SK-N-SH (cell line): ENCODE measurements at regions not wholly inside any gene's neighbourhood (a gene's known extent, or its start where the extent isn't known, plus 50 kb on each side); places are given as distances from the start of the nearest gene placed in this dataset.

Experiments
- CTCF ChIA-PET: fragments of 300-600, 350-600 bp; formaldehyde crosslinking; extraction: SDS; loops from one replicate; lab custom pipeline; 2021; lab: Yijun Ruan, JAX
- POLR2A ChIA-PET: fragments of 350-600 bp; sonication (Branson Sonifier 250); formaldehyde crosslinking; extraction: SDS; loops from one replicate; lab custom pipeline; 2020; ENCODE audit warnings: antibody characterized with exemption, inconsistent platforms; lab: Yijun Ruan, JAX
- DNase-seq: peaks from one replicate; pipeline ENCODE4 v3.0.0; 2012
- H2AFZ ChIP-seq: fragments of 200-600 bp; sonication (generic); 2 replicates; pipeline ENCODE4 v1.8.1; 2016; ENCODE audit warnings: antibody characterized with exemption, mild to moderate bottlenecking, low read depth
- H3F3A ChIP-seq: fragments of 200-600 bp; sonication (generic); replicated peaks from 2 replicates; pipeline ENCODE3; 2016; ENCODE audit warnings: antibody characterized with exemption, mild to moderate bottlenecking; ENCODE audit not compliant: insufficient read depth
- H3K27ac ChIP-seq, 2 experiments: fragments of 200-500 bp in 1 of 2; fragments of 200-600 bp in 1 of 2; sonication (Bioruptor generic) in 1 of 2; sonication (generic), shearing (Covaris generic) in 1 of 2; 2 replicates each; pipeline versions ENCODE4 v1.5.1 to v1.6.1; 2014 to 2016; ENCODE audit warnings: low read depth in 2 of 2, inconsistent platforms in 1 of 2, low read length in 1 of 2, mild to moderate bottlenecking in 1 of 2, mixed read lengths in 1 of 2
- H3K27me3 ChIP-seq: fragments of 200-600 bp; sonication (generic), shearing (Covaris generic); 2 replicates; pipeline ENCODE4 v1.6.1; 2016; ENCODE audit warnings: mixed run types; ENCODE audit not compliant: insufficient read depth
- H3K36me3 ChIP-seq, 2 experiments: fragments of 200-500 bp in 1 of 2; fragments of 200-600 bp in 1 of 2; sonication (Bioruptor generic) in 1 of 2; sonication (generic) in 1 of 2; replicated peaks in 1 of 2; 2 replicates each; pipeline versions ENCODE3 to v1.5.1; 2014 to 2016; ENCODE audit warnings: low read length in 1 of 2, mild to moderate bottlenecking in 1 of 2; ENCODE audit not compliant: insufficient read depth in 2 of 2, control insufficient read depth in 1 of 2
- H3K4me1 ChIP-seq, 2 experiments: fragments of 200-500 bp in 1 of 2; fragments of 200-600 bp in 1 of 2; sonication (Bioruptor generic) in 1 of 2; sonication (generic), shearing (Covaris generic) in 1 of 2; 2 replicates each; pipeline versions ENCODE4 v1.5.1 to v1.6.1; 2014 to 2016; ENCODE audit warnings: low read depth in 1 of 2, low read length in 1 of 2, mixed run types in 1 of 2; ENCODE audit not compliant: insufficient read depth in 2 of 2, control insufficient read depth in 1 of 2
- H3K4me2 ChIP-seq: fragments of 200-600 bp; sonication (generic), shearing (Covaris generic); 2 replicates; pipeline ENCODE4 v1.6.1; 2017; ENCODE audit warnings: mixed run types
- H3K4me3 ChIP-seq, 2 experiments: fragments of 200-500 bp in 1 of 2; fragments of 200-600 bp in 1 of 2; sonication (Bioruptor generic) in 1 of 2; sonication (generic), shearing (Covaris generic) in 1 of 2; 2 replicates each; pipeline versions ENCODE4 v1.5.1 to v1.8.1; 2014 to 2016; ENCODE audit warnings: low read depth in 2 of 2, inconsistent platforms in 1 of 2, low read length in 1 of 2, mild to moderate bottlenecking in 1 of 2, mixed read lengths in 1 of 2, moderate library complexity in 1 of 2
- H3K79me2 ChIP-seq: fragments of 200-600 bp; sonication (generic); 2 replicates; pipeline ENCODE4 v1.8.1; 2017; ENCODE audit warnings: mild to moderate bottlenecking; ENCODE audit not compliant: insufficient read depth
- H3K9ac ChIP-seq: fragments of 200-600 bp; sonication (generic); 2 replicates; pipeline ENCODE4 v1.6.1; 2017; ENCODE audit warnings: mixed run types
- H3K9me2 ChIP-seq: fragments of 200-600 bp; sonication (generic); 2 replicates; pipeline ENCODE4 v1.6.1; 2017; ENCODE audit warnings: mixed run types
- H3K9me3 ChIP-seq: fragments of 200-600 bp; sonication (generic); 2 replicates; pipeline ENCODE4 v1.6.1; 2017; ENCODE audit warnings: mixed run types, mild to moderate bottlenecking, moderate library complexity
- H4K20me1 ChIP-seq: fragments of 200-600 bp; sonication (generic); 2 replicates; pipeline ENCODE4 v1.6.1; 2017; ENCODE audit warnings: mild to moderate bottlenecking, mixed run types; ENCODE audit not compliant: insufficient read depth
- CHD2 ChIP-seq: fragments of 150-350 bp; IDR thresholded peaks from 2 replicates; pipeline ENCODE4 v1.6.1; 2018; ENCODE audit warnings: low read length; ENCODE audit not compliant: partially characterized antibody
- CTCF ChIP-seq: fragments of 200-600 bp; sonication (generic); IDR thresholded peaks from 2 replicates; pipeline ENCODE4 v1.6.1; 2017; ENCODE audit warnings: antibody characterized with exemption, mild to moderate bottlenecking, moderate library complexity
- EP300 ChIP-seq, 2 experiments: IDR thresholded peaks; 2 replicates each; pipeline versions ENCODE4 v1.4.0 to v1.6.1; 2012; ENCODE audit warnings: borderline replicate concordance in 1 of 2, low read depth in 1 of 2, low read length in 1 of 2
- EZH2phosphoT487 ChIP-seq: fragments of 200-600 bp; sonication (generic); IDR thresholded peaks from 2 replicates; pipeline ENCODE4 v1.6.1; 2017; ENCODE audit warnings: low read depth, mixed run types, mild to moderate bottlenecking, antibody characterized with exemption, moderate library complexity, borderline replicate concordance
- FOXJ3 ChIP-seq: sonication (generic); formaldehyde crosslinking; IDR thresholded peaks from 2 replicates; pipeline ENCODE4 v1.5.1; 2020; ENCODE audit warnings: mild to moderate bottlenecking, missing genetic modification reagents
- GATA2 ChIP-seq: sonication (generic); formaldehyde crosslinking; IDR thresholded peaks from 2 replicates; pipeline ENCODE4 v1.5.0; 2020; ENCODE audit warnings: mild to moderate bottlenecking, missing genetic modification reagents
- MXI1 ChIP-seq: IDR thresholded peaks from 2 replicates; pipeline ENCODE4 v1.6.1; 2012; ENCODE audit warnings: mild to moderate bottlenecking, low read depth, low read length, improper control_type of control experiment
- RAD21 ChIP-seq: IDR thresholded peaks from 2 replicates; pipeline ENCODE4 v1.6.1; 2012; ENCODE audit warnings: mild to moderate bottlenecking, low read length
- RCOR1 ChIP-seq: fragments of 150-350 bp; IDR thresholded peaks from 2 replicates; pipeline ENCODE4 v1.6.1; 2017; ENCODE audit warnings: antibody characterized with exemption, low read length
- USF2 ChIP-seq: fragments of 150-350 bp; IDR thresholded peaks from 2 replicates; pipeline ENCODE4 v1.6.1; 2017; ENCODE audit warnings: antibody characterized with exemption, low read length, low read depth, borderline replicate concordance
- WGBS: methylation state at CpG from one replicate; pipeline ENCODE4 v1.1.6; 2017; ENCODE audit warnings: low lambda C conversion rate; 5-methylcytosine and 5-hydroxymethylcytosine counted together

- no peaks in the 10 kb centered on the region for H3K9me3 ChIP-seq
- H3K79me2 ChIP-seq = no peaks in the 10 kb centered on the region
- CTCF ChIA-PET = interaction anchor here (3.0 kb wide), 1 partner anchor 8 kb away, joined by 19 read pairs; no protein-coding TSS in a partner anchor
- no peaks in the 10 kb centered on the region for H4K20me1 ChIP-seq
- no peak overlapping the region for H3K9ac ChIP-seq
- no peaks in the 10 kb centered on the region for H3K9me2 ChIP-seq
- TF ChIP-seq EZH2phosphoT487 (no peak), RCOR1 (no peak), USF2 (no peak)
- TF ChIP-seq, all 33 proteins: peak for 0
- Histone ChIP-seq H3F3A (no peaks in the 10 kb centered on the region), H2AFZ (no peak overlapping the region), H3K4me1 (peaks cover 0 to 24% of the 10 kb centered on the region in 2 experiments; a peak in 1 of 4 replicates), H3K27me3 (no peaks in the 10 kb centered on the region), H3K36me3 (no peaks in the 10 kb centered on the region), H3K4me3 (no peak overlapping the region), H3K27ac (no peak overlapping the region), H3K4me2 (no peak overlapping the region)
- DNase-seq = no peak
- POLR2A ChIA-PET = no interaction called here
- whole genome bisulfite sequencing = 53% methylated on average over 2 of the region's 2 CpGs
Observed at GRCh38 chr11:112363527-112363926, 102.9 kb upstream of the PLET1 start.

- H3K27ac ChIP-seq = peak overlapping the region in 1 of 2 experiments; percentile 62; a peak in 2 of 4 replicates
- CTCF ChIA-PET = interaction anchor here (1.2 to 3.0 kb wide), 4 partner anchors 9 to 925 kb away, joined by 3 to 19 read pairs (median 9); no protein-coding TSS in a partner anchor
- POLR2A ChIA-PET = interaction anchor here (1.2 kb wide), 1 partner anchor 9 kb away, joined by 3 read pairs; no protein-coding TSS in a partner anchor
Observed at GRCh38 chr11:112364962-112365481, 104.4 kb upstream of the PLET1 start.

More at GRCh38 chr11:112364962-112365481, 104.4 kb upstream of the PLET1 start:
- no peaks in the 10 kb centered on the region for H3K79me2 ChIP-seq
- no peaks in the 10 kb centered on the region for H3K9me2 ChIP-seq
- no peak overlapping the region for H3K4me2 ChIP-seq
- H3K4me3 ChIP-seq = no peak overlapping the region
- H2AFZ ChIP-seq = no peak overlapping the region; the same call in 1 of the 2 replicates
- no peak overlapping the region for H3K9ac ChIP-seq
- H4K20me1 ChIP-seq = no peaks in the 10 kb centered on the region
- no peaks in the 10 kb centered on the region for H3K36me3 ChIP-seq
- peaks cover 0 to 24% of the 10 kb centered on the region in 2 experiments; a peak in 1 of 4 replicates for H3K4me1 ChIP-seq
- 34% methylated on average over 7 of the region's 7 CpGs for WGBS
- H3F3A ChIP-seq = no peaks in the 10 kb centered on the region
- peak; percentile 49 for DNase-seq
- H3K27me3 ChIP-seq = no peaks in the 10 kb centered on the region
- TF ChIP-seq MXI1 = peak; percentile 37; the same call in 1 of the 2 replicates
- TF ChIP-seq EP300 (IDR thresholded peaks at IDR 0.05; ENCODE audit: borderline replicate concordance in 1 of 2, low read depth in 1 of 2, low read length in 1 of 2) = peak in 1 of 2 experiments; percentile 77; a peak in 1 of 4 replicates
- TF ChIP-seq USF2 = no peak
- 0 out of 2 replicates have a peak, but pooled peaks have one; percentile 60 for TF ChIP-seq FOXJ3 (CRISPR knock-in tag)
- TF ChIP-seq RAD21 = peak; percentile 18; the same call in 1 of the 2 replicates
- TF ChIP-seq GATA2 (CRISPR knock-in tag) = peak; percentile 68
- peak; percentile 49; the same call in 1 of the 2 replicates for TF ChIP-seq RCOR1
- TF ChIP-seq CHD2 = peak; percentile 40
- TF ChIP-seq CTCF = no peak
- no peaks in the 10 kb centered on the region for H3K9me3 ChIP-seq
